Stimulated activated naive CD8-positive, alpha-beta T cell treated with anti-CD3 and anti-CD28 coated beads, Interleukin-15, Interleukin-2, amounts not matched to agents 100 ng/mL and 50 ng/mL, for 24 hours (primary cell): ENCODE measurements at regions not wholly inside any gene's neighbourhood (a gene's known extent, or its start where the extent isn't known, plus 50 kb on each side); places are given as distances from the start of the nearest gene placed in this dataset.

Source experiments
- H3K27ac Mint-ChIP-seq: one replicate; pipeline ENCODE4 v1.8.0; 2021; ENCODE audit warnings: mild to moderate bottlenecking, mixed read lengths
- H3K27me3 Mint-ChIP-seq: one replicate; pipeline ENCODE4 v1.8.0; 2021; ENCODE audit warnings: mixed read lengths
- H3K36me3 Mint-ChIP-seq: one replicate; pipeline ENCODE4 v1.8.0; 2021; ENCODE audit warnings: low read depth, mixed read lengths
- H3K4me1 Mint-ChIP-seq: one replicate; pipeline ENCODE4 v1.8.0; 2021; ENCODE audit warnings: low read depth, mixed read lengths
- H3K4me3 Mint-ChIP-seq: one replicate; pipeline ENCODE4 v1.8.0; 2021; ENCODE audit warnings: mild to moderate bottlenecking, mixed read lengths
- H3K9me3 Mint-ChIP-seq: one replicate; pipeline ENCODE4 v1.8.0; 2021; ENCODE audit warnings: mixed read lengths

- Mint-ChIP-seq H3K9me3 (no peaks in the 10 kb centered on the region), H3K4me3 (peak overlapping the region; percentile 52), H3K27ac (peak overlapping the region; percentile 86)
Observed at GRCh38 chr13:50365408-50366391, 350.5 kb downstream of the KCNRG start.

GRCh38 chr13:50366488-50367174 lies 351.4 kb downstream of the KCNRG start:
- Mint-ChIP-seq H3K27ac (peak overlapping the region; percentile 86), H3K27me3 (peaks cover 33% of the 10 kb centered on the region), H3K4me1 (peaks cover 45% of the 10 kb centered on the region), H3K9me3 (no peaks in the 10 kb centered on the region), H3K36me3 (no peaks in the 10 kb centered on the region), H3K4me3 (peak overlapping the region; percentile 52)

More at GRCh38 chr13:50365408-50366391, 350.5 kb downstream of the KCNRG start:
- peaks cover 31% of the 10 kb centered on the region for H3K27me3 Mint-ChIP-seq
- no peaks in the 10 kb centered on the region for H3K36me3 Mint-ChIP-seq
- H3K4me1 Mint-ChIP-seq = peaks cover 52% of the 10 kb centered on the region

- H3K4me1 Mint-ChIP-seq = peaks cover 41% of the 10 kb centered on the region
- H3K36me3 Mint-ChIP-seq = no peaks in the 10 kb centered on the region
- no peak overlapping the region for H3K27ac Mint-ChIP-seq
- no peak overlapping the region for H3K4me3 Mint-ChIP-seq
- H3K27me3 Mint-ChIP-seq = peaks cover 32% of the 10 kb centered on the region
- H3K9me3 Mint-ChIP-seq = no peaks in the 10 kb centered on the region
Observed at GRCh38 chr13:50369646-50370045, 354.4 kb downstream of the KCNRG start.

- Mint-ChIP-seq H3K4me1 (peaks cover 34% of the 10 kb centered on the region), H3K27ac (no peak overlapping the region), H3K4me3 (no peak overlapping the region), H3K9me3 (no peaks in the 10 kb centered on the region), H3K36me3 (no peaks in the 10 kb centered on the region), H3K27me3 (peaks cover 29% of the 10 kb centered on the region)
Observed at GRCh38 chr13:50370303-50370950, 355.2 kb downstream of the KCNRG start.

- Mint-ChIP-seq H3K27me3 (peaks cover 32% of the 10 kb centered on the region), H3K36me3 (no peaks in the 10 kb centered on the region), H3K9me3 (no peaks in the 10 kb centered on the region), H3K4me1 (peaks cover 13% of the 10 kb centered on the region), H3K4me3 (no peak overlapping the region), H3K27ac (no peak overlapping the region)
Observed at GRCh38 chr13:50374517-50374916, 359.3 kb downstream of the KCNRG start.

- H3K4me3 Mint-ChIP-seq = no peak overlapping the region
- H3K4me1 Mint-ChIP-seq = peaks cover 2% of the 10 kb centered on the region
- H3K27me3 Mint-ChIP-seq = peaks cover 24% of the 10 kb centered on the region
- H3K27ac Mint-ChIP-seq = no peak overlapping the region
- H3K9me3 Mint-ChIP-seq = peaks cover 5% of the 10 kb centered on the region
- peaks cover 7% of the 10 kb centered on the region for H3K36me3 Mint-ChIP-seq
Observed at GRCh38 chr13:50375792-50376191, 360.5 kb downstream of the KCNRG start.

GRCh38 chr13:50376895-50377575 lies 361.8 kb downstream of the KCNRG start:
- Mint-ChIP-seq H3K27ac (no peak overlapping the region), H3K4me3 (no peak overlapping the region), H3K4me1 (no peaks in the 10 kb centered on the region), H3K9me3 (peaks cover 12% of the 10 kb centered on the region), H3K27me3 (peaks cover 18% of the 10 kb centered on the region), H3K36me3 (peaks cover 11% of the 10 kb centered on the region)

- Mint-ChIP-seq H3K4me1 (no peaks in the 10 kb centered on the region), H3K27me3 (peaks cover 19% of the 10 kb centered on the region), H3K27ac (no peak overlapping the region), H3K36me3 (peaks cover 11% of the 10 kb centered on the region), H3K4me3 (no peak overlapping the region), H3K9me3 (peaks cover 12% of the 10 kb centered on the region)
Observed at GRCh38 chr13:50377726-50378270, 362.6 kb downstream of the KCNRG start.

GRCh38 chr13:50378509-50379044 lies 363.3 kb downstream of the KCNRG start:
- Mint-ChIP-seq H3K36me3 (peaks cover 11% of the 10 kb centered on the region), H3K27ac (no peak overlapping the region), H3K4me1 (no peaks in the 10 kb centered on the region), H3K9me3 (peaks cover 12% of the 10 kb centered on the region), H3K4me3 (no peak overlapping the region), H3K27me3 (peaks cover 19% of the 10 kb centered on the region)

- Mint-ChIP-seq H3K27ac (no peak overlapping the region), H3K4me3 (no peak overlapping the region), H3K9me3 (peaks cover 12% of the 10 kb centered on the region), H3K27me3 (peaks cover 19% of the 10 kb centered on the region), H3K4me1 (no peaks in the 10 kb centered on the region), H3K36me3 (peaks cover 11% of the 10 kb centered on the region)
Observed at GRCh38 chr13:50379584-50379983, 364.3 kb downstream of the KCNRG start.

- Mint-ChIP-seq H3K27ac (no peak overlapping the region), H3K9me3 (peaks cover 12% of the 10 kb centered on the region), H3K4me1 (no peaks in the 10 kb centered on the region), H3K36me3 (peaks cover 11% of the 10 kb centered on the region), H3K4me3 (no peak overlapping the region), H3K27me3 (peaks cover 19% of the 10 kb centered on the region)
Observed at GRCh38 chr13:50380905-50381304, 365.7 kb downstream of the KCNRG start.

GRCh38 chr13:50382511-50382910 lies 367.3 kb downstream of the KCNRG start:
- H3K9me3 Mint-ChIP-seq = peaks cover 12% of the 10 kb centered on the region
- peaks cover 11% of the 10 kb centered on the region for H3K36me3 Mint-ChIP-seq
- peaks cover 19% of the 10 kb centered on the region for H3K27me3 Mint-ChIP-seq
- no peak overlapping the region for H3K4me3 Mint-ChIP-seq
- peaks cover 6% of the 10 kb centered on the region for H3K4me1 Mint-ChIP-seq
- no peak overlapping the region for H3K27ac Mint-ChIP-seq

GRCh38 chr13:50382951-50383350 lies 367.7 kb downstream of the KCNRG start:
- Mint-ChIP-seq H3K9me3 (peaks cover 12% of the 10 kb centered on the region), H3K27ac (no peak overlapping the region), H3K27me3 (peaks cover 19% of the 10 kb centered on the region), H3K4me3 (no peak overlapping the region), H3K4me1 (peaks cover 6% of the 10 kb centered on the region), H3K36me3 (peaks cover 11% of the 10 kb centered on the region)

- H3K9me3 Mint-ChIP-seq = peaks cover 12% of the 10 kb centered on the region
- H3K4me3 Mint-ChIP-seq = no peak overlapping the region
- peaks cover 11% of the 10 kb centered on the region for H3K36me3 Mint-ChIP-seq
- no peak overlapping the region for H3K27ac Mint-ChIP-seq
- H3K4me1 Mint-ChIP-seq = peaks cover 6% of the 10 kb centered on the region
- peaks cover 13% of the 10 kb centered on the region for H3K27me3 Mint-ChIP-seq
Observed at GRCh38 chr13:50384724-50385123, 369.5 kb downstream of the KCNRG start.
